22Rv1 (cell line): ENCODE measurements at regions not wholly inside any gene's neighbourhood (a gene's known extent, or its start where the extent isn't known, plus 50 kb on each side); places are given as distances from the start of the nearest gene placed in this dataset.

Experiments used
- ZFX ChIP-seq: fragments of 450-650 bp; IDR thresholded peaks from 2 replicates; pipeline ENCODE4 v1.6.1; 2017; ENCODE audit warnings: antibody characterized with exemption, borderline replicate concordance
- TF ChIP-seq, protein P1 (sequence below): fragments of 450-650 bp; IDR thresholded peaks from 2 replicates; pipeline ENCODE4 v1.5.1; 2017; ENCODE audit warnings: mild to moderate bottlenecking

DNA sequence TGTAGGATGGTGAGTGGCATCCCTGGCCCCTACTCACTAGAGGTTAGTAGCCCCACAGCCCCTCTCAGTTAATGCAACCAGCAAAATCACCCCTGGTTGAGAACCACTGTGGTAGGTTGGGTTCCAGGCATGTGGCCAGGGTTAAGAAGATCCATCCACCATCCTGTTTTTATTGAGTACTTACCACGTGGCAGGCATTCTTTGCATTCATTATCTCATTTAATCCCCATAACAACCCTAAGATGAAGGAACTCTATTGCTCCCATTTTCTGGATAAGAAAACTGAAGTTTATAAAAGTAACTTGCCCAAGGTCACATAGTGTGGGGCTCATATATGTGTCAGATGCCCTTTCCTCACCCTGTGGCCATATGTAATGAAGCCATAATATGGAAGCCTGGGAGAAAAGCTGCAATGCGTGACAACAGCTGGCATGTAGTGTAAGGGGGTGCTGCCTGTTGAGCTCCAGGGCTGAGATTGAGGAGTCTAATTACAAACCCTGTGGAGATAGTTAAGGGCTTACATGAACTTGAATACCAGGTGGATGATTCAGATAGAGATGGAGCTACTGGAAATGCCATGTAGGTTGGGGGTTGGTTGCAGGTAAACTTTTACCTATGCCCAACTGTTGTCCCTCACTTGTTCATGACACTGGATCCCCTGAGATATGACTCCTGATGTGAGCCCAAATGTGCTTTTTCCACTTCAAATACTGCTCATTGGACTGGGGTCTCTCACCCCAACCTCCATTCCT is 100.2 kb upstream of the PGRMC2 start:
- TF ChIP-seq, protein P1, sequence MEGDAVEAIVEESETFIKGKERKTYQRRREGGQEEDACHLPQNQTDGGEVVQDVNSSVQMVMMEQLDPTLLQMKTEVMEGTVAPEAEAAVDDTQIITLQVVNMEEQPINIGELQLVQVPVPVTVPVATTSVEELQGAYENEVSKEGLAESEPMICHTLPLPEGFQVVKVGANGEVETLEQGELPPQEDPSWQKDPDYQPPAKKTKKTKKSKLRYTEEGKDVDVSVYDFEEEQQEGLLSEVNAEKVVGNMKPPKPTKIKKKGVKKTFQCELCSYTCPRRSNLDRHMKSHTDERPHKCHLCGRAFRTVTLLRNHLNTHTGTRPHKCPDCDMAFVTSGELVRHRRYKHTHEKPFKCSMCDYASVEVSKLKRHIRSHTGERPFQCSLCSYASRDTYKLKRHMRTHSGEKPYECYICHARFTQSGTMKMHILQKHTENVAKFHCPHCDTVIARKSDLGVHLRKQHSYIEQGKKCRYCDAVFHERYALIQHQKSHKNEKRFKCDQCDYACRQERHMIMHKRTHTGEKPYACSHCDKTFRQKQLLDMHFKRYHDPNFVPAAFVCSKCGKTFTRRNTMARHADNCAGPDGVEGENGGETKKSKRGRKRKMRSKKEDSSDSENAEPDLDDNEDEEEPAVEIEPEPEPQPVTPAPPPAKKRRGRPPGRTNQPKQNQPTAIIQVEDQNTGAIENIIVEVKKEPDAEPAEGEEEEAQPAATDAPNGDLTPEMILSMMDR = no peak
- no peak for TF ChIP-seq ZFX
